Ovary (tissue), 3 donors: ENCODE measurements at regions not wholly inside any gene's neighbourhood (a gene's known extent, or its start where the extent isn't known, plus 50 kb on each side); places are given as distances from the start of the nearest gene placed in this dataset.

Experiments
- CTCF ChIP-seq, 3 donors: fragments of 450-650 bp in 2 of 3; fragments of 200-600 bp in 1 of 3; IDR thresholded peaks; one replicate each; pipeline versions ENCODE4 v1.5.1 to v1.8.0; 2016 to 2022; ENCODE audit warnings: antibody characterized with exemption in 3 of 3, mild to moderate bottlenecking in 1 of 3
- EP300 ChIP-seq: sonication (generic); formaldehyde crosslinking; IDR thresholded peaks from one replicate; pipeline ENCODE4 v1.6.1; 2017; ENCODE audit warnings: antibody characterized with exemption
- POLR2A ChIP-seq: fragments of 450-650 bp; IDR thresholded peaks from one replicate; pipeline ENCODE4 v1.6.1; 2017; ENCODE audit warnings: antibody characterized with exemption, mild to moderate bottlenecking, moderate library complexity
- donor health status: DM: no; HTN: no; CAD: no.

GRCh38 chr5:138635265-138635664 is 60.1 kb upstream of the HSPA9 start:
- no peak for TF ChIP-seq CTCF (IDR thresholded peaks at IDR 0.05)
- TF ChIP-seq EP300, result no peak
- no peak for TF ChIP-seq POLR2A
